ENCODE measurements at regions not wholly inside any gene's neighbourhood (a gene's known extent, or its start where the extent isn't known, plus 50 kb on each side); places are given as distances from the start of the nearest gene placed in this dataset.

GRCh38 chr10:28959850-28960501 is 282.7 kb downstream of the BAMBI start:
- TF ChIP-seq MXI1 (IDR thresholded peaks at IDR 0.05; ENCODE audit: low read depth, low read length) (no peak), HDAC2 (IDR thresholded peaks at IDR 0.05) (no peak)

All from GM12878 (cell line).